ENCODE measurements at regions not wholly inside any gene's neighbourhood (a gene's known extent, or its start where the extent isn't known, plus 50 kb on each side); places are given as distances from the start of the nearest gene placed in this dataset.
"Not testable (repeated sequence)": the region's sequence is repeated elsewhere in the genome, so short reads cannot be mapped to it uniquely, and the experiment has no call there.

DNA sequence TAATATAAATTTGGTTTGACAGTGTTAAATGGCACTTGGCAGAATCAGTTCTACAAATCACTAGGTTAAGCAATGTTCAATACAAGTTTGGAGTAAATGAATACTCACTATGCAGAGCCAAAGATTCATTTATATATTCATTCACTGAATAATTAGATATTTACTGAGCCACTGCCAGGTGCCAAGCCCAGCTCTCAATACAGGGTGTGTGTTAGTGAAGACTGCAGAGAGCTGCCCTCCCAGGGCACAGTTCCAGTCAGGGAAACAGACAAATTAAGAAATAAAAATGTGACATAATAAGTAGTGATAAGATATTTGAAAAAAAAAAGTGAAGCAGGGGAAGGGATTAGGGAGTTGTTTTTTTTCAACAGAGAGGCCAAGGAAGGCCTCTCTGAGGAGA, 411.7 kb downstream of the KCNRG start:
- no peak for DNase-seq

DNA sequence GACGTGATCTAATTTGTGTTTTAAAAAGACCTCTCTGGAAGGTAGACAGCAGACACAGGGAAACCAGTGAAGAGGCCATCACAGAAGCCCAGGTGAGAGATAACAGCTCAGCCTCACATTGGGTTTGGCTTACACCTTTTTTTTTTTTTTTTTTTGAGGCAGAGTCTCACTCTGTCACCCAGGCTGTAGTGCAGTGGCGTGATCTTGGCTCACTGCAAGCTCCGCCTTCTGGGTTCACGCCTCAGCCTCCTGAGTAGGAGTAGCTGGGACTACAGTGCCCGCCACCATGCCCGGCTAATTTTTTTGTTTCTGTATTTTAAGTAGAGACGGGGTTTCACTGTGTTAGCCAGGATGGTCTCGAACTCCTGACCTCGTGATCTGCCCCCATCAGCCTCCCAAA, 412.3 kb downstream of the KCNRG start:
- not testable (repeated sequence) for DNase-seq

DNA sequence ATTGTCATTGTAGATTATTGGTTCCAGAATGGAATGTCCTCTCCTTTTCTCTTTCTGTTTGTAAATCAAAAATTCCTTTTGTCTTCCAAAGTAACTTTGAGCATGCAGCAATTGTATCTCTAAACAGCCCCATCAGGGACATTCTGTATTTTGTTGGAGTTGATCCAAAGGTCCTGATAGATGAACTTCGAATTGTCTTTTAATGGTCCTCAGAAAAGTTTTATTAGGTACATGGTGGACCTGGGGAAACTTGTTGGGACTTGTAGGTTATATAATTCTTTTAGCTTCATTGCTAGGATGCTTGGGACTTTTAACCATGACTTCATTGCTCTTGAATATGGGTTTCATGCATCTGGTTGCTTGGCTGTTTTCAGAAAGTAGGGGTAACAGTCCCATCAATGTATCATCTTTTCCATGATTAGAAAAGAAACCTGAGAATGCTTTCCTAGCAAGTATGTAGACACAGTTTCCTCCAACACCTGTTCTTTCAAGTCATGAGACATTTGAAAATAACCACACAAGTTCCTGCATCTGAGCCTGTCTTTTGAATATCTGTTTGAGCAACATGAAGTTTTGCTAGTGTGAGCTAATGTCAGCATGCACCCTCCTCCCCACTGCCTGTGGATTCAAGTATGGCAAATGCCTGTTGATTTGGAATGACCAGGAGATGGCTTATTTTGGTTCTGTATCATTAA, 413.1 kb downstream of the KCNRG start:
- DNase-seq = no peak

DNA sequence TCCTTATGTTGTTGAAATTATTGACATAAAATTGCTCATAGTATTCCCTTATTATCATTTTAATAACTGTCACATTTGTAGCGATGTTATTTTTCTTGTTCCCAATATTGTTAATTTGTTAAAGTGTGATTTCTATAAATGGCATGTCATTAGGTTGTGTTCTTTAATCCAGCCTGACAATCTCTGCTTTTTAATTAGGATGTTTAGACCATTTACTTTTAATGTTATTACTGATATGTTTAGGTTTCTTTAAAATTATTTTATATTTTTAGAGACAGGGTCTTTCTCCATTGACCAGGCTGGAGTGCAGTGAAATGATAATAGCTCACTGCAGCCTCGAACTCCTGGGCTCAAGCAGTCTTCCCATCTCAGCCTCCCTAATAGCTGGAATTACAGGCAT, 408.5 kb downstream of the DLEU7 start:
- no peak for DNase-seq

DNA sequence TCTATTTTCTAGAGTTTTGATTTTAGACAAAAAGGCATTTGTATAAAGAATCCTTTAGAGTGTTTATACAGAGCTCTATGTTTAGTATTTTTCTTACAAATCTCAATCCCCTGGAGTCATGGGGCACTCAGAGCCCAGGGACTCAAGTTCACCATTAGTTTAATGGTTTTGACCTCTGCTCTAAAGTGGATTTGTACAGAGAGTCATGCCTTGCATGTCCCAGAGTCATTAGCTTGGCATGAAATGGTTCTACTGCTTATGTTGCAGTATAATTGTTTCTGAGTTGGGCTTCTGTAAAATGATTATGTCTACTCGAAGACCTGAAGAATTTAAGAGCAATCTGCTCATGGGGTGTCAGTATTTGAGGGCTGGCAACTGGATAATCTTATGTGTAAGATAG, 406.2 kb downstream of the DLEU7 start:
- no peak for DNase-seq

DNA sequence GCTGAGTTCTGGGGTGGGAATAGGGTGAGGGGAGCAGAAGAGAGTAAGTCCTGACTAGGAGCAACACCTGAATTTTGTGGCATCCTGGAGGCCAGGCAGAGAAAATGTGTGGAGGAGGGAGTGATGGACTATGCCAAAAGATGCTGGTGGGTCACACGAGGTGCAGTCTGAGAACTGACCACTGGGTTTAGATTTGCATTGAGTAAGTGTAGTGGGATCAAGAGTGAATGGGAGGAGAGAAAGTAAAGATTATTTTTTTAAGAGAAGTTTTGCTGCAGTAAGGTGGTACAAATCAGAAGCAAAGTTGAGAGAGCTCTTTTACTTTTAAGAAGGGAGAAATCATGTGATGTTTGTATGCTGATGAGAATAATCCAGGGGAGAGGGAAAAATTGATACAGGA, 405.1 kb downstream of the DLEU7 start:
- no peak for DNase-seq

DNA sequence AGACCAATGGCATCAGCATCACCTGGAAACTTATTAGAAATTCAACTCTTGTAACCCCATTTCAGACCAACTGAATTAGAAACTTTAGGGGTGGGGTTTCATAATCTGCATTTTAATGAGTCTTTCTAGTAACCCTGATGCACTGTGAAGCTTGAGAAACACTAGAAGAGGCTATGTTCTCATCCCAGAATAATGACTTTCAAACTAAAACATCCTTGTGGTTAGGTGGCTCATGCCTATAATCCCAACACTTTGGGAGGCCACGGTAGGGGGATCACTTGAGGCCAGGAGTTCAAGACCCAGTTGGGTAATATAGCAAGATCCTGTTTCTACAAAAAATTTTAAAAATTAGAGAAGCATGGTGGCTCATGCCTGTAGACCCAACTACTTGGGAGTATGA, 402.4 kb downstream of the DLEU7 start:
- no peak for DNase-seq

DNA sequence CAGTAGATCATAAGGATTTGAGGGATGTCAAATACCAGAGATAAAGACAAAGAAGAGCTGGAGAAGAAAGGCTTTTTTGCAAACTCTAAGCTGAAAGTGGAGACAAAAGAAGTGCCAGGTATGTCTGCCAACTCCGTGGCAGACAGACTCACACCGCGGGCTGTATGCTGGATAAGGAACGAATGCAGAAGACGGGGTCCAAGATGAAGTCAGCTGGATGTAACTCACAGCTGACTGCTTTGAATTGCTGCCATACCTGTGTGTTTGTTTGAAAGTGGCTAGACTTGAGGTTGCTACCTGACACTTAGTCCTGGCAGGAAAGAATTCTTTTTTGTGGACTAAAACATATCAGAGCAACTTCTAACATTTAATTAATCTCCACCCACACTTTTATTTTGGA, 398.8 kb downstream of the DLEU7 start:
- DNase-seq = no peak

DNA sequence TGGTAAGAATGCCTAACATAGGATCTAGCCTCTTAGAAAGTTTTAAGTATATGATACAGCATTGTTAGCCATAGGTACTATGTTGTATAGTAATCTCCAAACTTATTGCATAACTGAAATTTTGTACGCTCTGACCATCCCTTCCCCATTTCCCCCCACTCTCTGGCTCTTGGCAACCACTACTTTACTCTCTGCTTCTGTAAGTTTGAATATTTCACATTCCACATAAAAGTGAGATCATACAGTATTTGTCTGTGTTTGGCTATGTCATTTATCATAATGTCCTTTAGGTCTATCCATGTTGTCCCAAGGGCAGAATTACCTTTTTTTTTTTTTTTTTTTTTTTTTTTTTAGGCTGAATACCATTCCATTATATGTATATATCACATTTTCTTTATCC, 396.9 kb downstream of the DLEU7 start:
- no peak for DNase-seq

DNA sequence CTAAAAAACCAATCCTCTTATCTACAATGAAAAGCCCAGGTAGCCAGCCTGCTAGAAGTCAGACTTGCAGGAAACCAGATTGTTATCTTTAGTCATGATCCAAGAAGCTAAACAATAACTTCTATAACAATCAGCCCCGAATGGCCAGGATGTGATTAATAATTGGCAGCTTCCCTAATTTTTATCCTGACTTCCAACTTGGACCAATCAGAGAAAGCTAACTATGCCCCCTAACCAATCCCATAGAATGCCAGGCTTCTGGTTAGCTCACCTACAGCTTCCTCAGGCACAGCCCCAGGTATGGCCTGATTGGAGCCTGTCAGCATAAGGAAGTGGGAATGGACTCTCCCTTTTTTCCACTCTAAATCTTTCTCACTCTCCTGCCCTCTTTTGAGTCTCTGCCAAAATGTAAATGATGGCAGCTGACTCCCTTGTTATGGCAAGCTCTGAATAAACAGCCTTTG, 394.9 kb downstream of the DLEU7 start:
- DNase-seq = no peak

DNA sequence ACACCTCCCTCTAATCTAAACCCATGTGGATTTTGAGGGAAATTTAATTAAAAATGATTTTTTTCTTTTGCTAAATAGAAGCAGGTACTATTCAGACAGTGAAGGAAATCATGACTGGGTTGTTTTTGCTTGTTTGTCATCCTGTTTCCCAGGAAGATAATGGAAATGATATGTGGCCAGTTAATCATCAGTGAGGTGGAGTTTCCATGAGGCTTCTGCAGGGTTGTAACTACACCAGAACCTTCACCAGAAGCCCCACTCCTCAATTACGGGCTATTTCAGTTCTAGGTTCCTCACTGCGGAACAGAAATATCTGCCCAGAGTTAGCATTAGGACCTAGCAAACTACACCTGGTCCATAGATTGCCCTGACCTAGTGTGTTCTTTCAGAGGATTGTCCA, 394.0 kb downstream of the DLEU7 start:
- no peak for DNase-seq

DNA sequence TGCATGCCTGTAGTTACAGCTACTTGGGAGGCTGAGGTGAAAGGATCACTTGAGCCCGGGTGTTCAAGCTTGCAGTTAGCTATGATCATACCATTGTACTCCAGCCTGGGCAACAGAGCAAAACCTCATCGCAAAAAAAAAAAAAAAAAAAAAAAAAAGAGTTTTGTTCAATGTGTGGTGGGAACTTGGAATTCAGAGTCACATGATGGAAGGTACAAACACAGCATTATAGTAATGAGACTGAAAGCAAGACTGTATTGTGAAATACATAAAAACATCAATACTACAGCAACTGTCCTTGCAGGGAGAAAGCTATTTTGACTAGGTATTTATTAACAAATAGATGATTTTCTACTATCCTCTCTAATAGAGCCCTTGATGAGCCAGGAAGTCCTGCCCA, 393.2 kb downstream of the DLEU7 start:
- no peak for DNase-seq

DNA sequence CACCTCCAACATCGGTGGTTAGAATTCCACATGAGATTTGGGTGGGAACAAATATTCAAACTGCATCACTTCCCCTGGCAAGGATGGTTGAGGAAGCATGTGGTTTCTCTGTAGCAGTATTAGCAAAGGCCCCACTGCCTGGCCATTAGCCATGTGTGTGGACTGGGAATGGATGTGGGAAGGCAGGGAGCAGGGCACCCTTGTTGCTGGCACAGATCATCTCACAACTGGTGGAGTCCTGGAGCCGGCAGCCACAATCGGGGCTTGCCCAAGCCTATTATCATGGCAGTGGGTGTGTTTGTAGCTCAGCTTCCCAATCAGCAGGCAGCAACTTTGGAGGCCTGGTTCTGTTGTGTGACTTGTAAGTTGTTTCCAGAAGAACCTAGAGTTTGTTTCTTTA, 391.9 kb downstream of the DLEU7 start:
- DNase-seq = no peak

DNA sequence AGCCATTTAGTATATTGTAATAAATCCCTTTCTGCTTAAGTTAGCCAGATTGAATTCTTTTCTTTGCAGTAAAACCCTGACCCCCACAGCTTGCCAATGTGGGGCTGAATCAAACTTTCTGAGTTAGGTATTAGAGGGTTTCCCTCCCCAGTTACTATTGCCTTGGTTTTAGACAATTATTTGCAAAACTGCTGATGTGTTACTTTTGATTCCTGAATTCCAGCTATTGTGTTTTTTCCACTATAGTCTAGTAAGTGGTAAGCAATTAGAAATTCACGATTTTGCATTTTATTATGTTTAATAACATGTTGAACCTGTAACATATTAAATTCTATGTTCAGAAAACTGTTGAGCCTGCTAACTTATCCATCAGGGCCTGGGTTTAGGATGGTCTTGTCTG, 391.5 kb downstream of the DLEU7 start:
- no peak for DNase-seq

DNA sequence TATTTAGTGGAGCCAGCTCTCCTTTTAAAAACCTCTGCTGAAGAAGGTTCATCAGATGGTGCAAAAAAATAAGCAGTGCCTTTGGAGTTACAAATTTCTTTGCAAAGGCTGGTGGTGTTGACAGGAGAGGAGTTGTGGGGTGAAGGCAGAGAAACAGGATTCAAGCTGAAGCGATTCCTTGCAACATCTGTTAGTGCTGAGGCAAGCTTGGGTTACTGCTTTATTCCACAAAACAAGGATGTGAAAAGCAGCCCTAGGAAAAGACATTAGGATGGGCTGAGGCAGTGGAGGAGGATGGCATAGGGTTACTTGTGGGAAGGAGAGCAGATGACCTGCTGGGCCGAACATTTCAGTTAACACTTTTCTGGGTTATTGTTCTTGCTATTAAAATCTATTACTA, 390.7 kb downstream of the DLEU7 start:
- no peak for DNase-seq

DNA sequence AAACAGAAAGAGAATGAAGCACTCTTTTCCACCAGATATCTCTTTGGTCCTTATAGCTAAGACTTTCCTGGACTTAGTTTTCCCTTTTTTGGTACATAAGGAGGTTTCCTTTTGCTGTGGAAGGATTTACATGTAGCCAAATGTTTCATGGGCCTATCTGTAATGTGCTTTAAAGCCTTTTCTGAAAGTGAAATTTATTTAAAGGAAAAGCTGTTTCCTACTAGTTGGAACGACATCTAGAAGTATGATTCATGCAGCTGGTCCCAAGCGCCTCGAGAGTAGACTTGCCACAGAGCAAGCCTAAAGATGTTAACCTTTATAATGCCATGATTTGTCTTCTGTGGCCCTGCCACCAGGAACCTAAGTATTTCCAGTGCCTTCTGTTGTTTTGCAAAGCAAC, 390.3 kb downstream of the DLEU7 start:
- no peak for DNase-seq

DNA sequence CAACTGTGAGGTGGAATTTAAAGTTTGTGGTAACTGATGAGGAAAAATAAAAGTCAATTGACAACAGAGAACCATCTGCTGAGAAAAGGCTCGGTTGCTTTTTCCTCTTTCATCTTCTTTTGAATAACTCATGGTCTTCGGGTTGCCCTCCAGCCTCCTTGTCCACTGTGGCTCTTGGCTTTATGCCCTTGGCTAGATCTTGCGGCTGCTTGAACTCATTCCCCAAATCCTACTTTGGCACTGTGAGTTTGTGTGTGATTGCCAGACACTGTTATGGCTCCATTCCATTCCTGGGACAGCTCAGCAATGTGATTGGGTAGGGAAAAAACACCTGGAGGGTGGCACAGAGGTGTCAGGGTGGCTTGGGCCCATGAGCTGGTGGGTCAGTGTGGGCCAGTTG, 387.4 kb downstream of the DLEU7 start:
- DNase-seq = no peak

DNA sequence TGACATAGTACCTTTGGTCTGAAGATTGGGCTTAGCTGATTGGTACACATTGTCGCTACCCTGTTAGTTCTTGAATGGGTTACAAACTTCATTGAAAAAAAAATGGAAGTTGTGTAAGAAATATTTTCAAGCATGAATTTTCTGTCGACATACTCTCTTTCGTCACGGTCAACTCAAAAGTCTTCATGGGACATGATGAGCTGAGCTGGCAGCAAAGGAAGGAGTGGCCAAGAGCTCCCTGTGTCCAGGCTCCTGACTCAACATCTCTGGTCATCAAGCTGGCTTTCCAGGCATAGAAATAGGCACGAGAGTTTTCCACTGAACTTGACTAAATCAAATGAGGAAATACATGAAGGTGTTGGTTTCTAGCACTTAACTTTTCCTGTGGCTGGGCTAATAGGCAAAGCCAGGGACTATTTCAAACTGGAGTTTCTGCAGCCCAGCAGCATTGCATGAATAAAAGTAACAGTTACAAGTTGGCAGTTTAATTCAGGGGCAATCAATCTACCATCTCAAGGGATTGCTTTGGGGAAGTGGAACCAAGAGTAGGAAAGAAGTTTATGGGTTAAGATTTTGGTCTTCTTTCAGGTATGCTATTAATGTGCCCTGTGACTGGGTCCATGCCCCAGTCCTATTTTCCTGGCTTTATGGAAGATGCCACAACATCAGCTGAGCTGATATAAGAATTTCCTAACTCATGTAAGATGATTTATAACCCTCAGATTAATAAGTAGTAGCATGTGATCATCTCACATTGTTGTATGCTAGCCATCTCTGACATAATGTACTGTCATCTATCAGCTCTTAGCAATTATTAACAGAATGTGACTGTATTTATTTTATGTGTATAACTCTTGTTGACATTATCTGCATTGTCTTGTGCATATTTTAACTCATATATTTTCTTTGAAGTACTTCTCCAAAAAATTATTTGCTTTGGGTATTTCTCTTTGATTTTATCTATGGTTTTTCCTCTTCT, 385.8 kb downstream of the DLEU7 start:
- DNase-seq = no peak

DNA sequence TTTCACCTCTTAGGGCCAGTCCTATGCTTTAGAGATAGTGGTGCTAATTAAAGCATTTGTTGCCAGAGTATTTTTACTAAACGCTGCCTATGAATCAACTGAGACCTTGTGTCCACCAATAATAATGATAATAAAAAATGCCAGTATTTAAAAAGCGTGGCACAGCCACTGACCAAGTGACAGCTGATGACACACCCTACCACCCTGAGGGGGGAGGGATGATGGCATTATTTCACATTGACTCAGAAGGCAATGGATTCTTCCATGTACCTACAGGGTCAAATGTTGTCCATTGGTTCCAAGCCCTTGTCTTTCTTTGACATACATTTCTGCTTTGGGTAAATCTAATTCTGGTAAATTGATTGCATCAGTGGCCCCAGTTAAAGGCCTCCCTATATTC, 384.4 kb downstream of the DLEU7 start:
- no peak for DNase-seq

DNA sequence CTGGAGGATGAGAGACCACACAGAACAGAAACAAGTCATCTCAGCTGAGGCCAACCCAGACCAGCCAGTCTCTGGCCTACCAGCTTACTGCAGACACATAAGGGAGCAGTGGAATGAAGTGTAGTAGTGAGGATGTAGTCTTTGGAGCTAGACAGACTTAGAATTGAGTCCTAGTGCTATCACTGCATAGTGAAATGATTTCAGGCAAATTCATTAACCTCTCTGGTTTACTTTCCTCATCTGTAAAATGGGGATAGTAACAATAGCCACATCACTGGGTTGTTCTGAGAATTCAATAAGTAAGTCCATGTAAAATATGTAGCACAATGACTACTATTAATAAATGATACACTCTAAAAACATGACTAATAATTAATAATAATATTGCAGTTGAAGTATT, 383.8 kb downstream of the DLEU7 start:
- no peak for DNase-seq

DNA sequence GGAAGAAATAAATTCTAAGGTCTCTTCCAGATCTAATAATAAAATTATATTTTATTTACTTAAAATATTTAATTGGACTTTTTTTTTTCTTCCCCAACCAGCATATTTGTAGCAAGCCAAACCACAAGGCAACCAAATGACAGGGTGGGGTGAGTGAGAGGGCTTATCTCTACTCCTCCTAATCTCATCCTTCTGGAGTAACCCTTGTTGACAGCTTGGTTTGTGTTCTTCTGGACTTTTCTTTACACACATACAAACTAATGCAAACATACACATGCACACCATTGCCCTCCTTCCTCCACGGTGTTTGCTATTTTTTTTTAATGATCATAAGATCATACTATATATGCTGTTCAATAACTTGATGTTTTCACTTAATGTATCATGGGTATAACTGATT, 383.1 kb downstream of the DLEU7 start:
- no peak for DNase-seq

DNA sequence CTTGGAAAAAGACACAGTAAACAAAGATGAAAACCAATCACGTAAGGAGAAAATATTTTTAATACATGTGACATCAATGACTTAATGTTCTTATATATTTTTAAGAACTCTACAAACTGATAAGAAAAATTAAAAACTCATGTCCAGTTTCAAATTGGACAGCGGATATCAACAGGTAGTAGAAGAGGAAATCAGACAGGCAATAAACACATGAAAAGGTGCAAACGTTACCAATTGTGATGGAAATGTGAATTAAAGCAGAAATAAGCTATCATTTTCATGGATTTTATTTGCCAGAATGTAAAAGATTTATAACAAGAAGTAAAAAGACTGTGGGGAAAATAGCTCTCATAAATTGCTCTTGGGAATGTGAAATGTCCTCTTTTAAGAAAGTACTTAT, 382.3 kb downstream of the DLEU7 start:
- no peak for DNase-seq

DNA sequence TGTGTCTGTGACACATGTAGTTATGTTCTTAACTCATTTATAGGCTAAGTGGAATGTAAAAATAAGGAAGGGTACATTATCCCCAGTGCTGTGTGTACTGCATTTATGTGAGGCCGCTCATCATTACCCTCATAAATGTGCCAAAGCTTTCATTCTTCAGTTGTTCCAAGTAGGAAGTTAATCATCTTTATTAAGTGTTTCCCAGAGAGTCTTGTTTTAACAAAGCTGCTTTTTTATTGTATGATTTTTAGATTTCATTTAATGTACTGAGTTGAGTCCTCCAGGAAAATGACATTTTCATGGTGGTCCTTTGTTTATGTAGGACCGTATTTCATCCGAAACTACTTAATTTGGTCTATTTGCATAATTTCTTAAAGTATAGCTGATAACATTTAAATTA, 379.8 kb downstream of the DLEU7 start:
- DNase-seq = no peak
